ENCODE measurements at regions not wholly inside any gene's neighbourhood (a gene's known extent, or its start where the extent isn't known, plus 50 kb on each side); places are given as distances from the start of the nearest gene placed in this dataset.
"Not testable (repeated sequence)": the region's sequence is repeated elsewhere in the genome, so short reads cannot be mapped to it uniquely, and the experiment has no call there.

DNA sequence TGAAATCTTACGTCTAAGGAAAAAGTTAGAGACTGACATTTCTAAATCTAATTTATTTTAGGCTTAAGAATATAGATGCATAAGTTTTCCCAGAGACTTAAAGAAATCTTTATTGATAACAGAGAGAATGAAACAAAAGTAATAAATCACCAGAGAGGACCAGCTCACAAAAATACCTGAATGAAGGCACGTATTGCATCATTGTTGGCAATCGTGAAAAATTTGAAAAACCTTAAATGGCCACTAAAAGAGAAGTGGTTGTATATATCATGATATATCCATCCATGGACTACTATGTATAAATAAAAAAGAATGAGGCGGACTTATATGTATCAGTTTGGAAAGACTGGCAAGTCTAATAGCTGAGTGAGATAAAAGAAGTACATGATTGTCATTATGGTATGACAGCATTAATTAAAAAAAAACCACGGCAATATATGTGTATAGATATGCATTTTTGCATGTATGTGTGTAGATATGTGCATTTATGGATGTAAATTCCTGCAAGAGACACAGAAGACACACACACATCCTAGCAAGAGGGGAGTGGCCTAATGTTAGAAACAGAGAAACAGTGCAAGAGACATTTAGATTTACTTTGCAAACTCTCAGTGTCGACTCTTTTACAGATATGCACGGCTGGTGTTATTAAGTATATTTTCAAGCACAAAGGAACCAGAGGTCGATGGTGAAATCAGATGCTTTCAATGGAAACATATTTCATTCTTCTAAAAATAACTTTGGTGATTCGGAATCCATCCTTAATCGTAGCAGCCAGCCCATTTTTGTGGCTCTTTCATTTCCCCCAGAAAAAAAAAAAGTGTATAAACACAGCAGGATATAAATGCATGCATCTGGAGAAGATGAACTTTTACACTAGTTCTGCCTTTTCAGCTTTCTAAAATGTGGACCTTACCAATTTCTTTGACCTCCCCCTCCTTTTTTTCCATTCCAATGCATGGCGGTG lies 156.1 kb upstream of the SALL4 start:
- peak; percentile 77 for DNase-seq (ENCODE audit: low spot score)

DNA sequence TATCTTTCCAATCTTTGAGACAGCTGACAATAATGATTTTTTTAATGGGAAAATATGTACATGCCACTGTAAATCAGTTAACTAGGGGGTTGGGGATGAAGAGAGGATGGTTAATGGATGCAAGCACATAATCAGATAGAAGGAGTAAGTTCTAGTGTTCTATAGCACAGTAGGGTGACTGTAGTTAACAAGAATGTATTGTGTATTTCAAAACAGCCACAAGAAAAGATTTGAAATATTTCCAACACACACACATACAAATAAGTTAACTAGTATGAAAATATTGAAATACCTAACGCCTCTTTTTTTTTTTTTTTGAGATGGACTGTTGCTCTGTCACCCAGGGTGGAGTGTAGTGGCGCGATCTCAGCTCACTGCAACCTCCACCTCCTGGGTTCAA lies 153.4 kb upstream of the SALL4 start:
- no peak for DNase-seq (ENCODE audit: low spot score)

GRCh38 chr20:51953731-51954340 lies 151.5 kb upstream of the SALL4 start:
- no peak for DNase-seq (ENCODE audit: low spot score)

GRCh38 chr20:51950926-51951325 lies 148.6 kb upstream of the SALL4 start:
- no peak for DNase-seq (ENCODE audit: low spot score)

GRCh38 chr20:51946586-51946985 lies 144.3 kb upstream of the SALL4 start:
- no peak for DNase-seq (ENCODE audit: low spot score)

DNA sequence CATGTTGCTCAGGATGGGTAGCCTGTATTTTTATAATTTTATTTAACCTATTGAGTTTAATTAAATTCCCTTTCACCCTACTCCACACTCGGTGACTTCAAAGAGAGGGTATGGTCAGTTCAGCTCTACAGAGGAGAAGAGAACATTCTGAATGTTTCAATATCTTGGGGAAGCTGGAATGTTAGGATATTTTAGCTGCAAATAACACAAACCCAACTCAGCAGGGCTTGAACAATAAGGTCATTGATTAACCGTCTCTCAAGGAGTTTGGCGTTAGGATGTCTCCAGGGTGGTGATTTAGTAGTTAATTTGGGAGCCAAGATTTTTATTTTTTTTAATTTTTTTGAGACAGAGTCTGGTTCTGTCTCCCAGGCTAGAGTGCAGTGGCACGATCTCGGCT lies 143.6 kb upstream of the SALL4 start:
- no peak for DNase-seq (ENCODE audit: low spot score)

DNA sequence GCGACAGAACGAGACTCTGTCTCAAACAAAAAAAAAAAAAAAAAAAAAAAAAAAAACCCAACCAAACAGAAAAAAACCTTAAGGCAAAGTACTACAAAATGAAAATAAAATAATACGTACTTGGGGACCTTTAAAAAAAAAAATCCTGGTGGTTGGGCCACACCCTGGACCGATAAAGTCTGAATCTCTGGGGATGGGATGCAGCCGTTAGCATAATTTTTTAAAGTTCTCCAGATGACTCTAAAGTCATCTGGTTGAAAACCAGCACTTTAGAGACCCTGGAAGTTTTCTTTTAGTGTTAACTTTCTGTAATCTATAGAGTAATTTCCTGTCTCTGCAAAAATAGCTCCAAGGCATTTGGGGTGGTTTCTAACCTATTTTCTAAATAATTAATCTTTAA lies 142.9 kb upstream of the SALL4 start:
- DNase-seq (ENCODE audit: low spot score), result no peak

DNA sequence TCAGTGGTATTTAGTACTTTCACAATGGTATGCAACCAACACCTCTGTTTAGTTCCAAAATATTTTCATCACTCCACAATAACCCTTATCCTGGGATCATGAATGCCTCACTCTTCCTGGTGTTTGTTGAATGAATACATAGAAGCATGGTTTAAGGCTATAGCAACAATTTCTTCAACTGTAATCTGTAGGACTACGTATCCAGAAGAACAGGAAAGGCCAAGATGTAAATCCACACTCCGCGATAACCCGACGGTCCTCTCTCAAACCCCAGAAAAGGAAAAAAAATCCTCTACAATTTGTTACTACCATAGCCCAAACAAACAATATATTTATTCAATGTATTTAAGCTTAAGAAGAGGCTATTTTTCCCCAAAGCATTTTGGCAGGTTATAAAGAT lies 141.4 kb upstream of the SALL4 start:
- no peak for DNase-seq (ENCODE audit: low spot score)

DNA sequence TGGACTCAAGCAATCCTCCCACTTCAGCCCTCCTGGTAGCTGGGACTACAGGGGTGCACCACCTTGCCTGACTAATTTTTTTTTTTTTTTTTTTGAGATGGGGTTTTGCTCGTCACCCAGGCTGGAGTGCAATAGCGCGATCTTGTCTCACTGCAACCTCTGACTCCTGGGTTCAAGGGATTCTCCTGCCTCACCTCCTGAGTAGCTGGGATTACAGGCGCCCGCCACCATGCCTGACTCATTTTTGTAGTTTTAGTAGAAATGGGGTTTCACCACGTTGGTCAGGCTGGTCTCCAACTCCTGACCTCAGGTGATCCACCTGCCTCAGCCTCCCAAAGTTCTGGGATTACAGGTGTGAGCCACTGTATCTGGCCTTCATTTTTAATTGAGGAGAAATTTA lies 141.0 kb upstream of the SALL4 start:
- DNase-seq (ENCODE audit: low spot score), result not testable (repeated sequence)

- no peak for DNase-seq (ENCODE audit: low spot score)
Observed at GRCh38 chr20:51941503-51941902, 139.2 kb upstream of the SALL4 start.

- no peak for DNase-seq (ENCODE audit: low spot score)
Observed at GRCh38 chr20:51939259-51939585, 136.9 kb upstream of the SALL4 start.

DNA sequence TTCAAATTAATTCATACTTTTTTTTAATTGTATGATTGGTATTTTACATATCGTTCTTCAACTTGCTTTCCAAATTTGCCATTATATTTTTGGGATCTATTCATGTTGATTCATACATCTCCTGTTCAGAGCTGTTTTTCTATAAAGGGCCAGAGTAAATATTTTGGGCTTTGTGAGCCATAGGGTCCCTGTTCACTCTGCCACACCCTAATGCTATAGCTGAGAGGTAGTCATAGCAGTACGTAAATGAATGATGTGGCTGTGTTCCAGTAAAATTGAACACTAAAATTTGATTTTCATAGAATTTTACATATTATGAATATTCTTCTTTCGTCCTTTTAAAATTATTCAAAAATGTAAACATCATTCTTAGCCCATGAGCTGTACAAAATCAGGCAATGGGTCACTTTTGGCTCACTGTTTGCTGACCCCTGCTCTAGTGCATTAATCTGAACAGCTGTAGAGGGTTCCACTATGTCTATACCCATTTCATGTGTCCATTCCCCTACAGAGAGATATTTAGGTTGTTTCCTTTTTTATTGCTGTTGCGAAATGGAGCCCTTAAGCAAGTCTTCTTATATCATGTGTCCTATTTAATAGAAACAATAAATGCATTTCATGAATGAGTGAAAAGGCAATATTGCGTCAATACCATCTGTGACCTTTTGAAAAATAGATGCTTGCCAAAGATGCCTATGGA lies 136.4 kb upstream of the SALL4 start:
- DNase-seq (ENCODE audit: low spot score), result no peak

DNA sequence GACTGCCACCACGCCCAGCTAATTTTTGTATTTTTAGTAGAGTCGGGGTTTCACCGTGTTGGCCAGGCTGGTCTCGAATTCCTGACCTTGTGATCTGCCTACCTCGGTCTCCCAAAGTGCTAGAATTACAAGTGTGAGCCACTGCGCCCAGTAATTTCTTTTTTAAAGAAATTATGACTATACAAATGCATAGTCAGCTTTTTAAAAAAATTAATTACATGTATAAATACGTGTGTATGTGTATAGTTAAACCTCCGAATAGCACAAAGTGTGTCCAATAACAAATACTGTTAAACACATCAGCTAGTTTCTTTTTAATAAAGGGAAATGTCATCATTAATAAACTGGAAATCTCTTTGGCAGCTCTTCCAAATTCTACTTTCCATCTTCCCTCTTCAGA lies 135.5 kb upstream of the SALL4 start:
- DNase-seq (ENCODE audit: low spot score), result no peak

DNA sequence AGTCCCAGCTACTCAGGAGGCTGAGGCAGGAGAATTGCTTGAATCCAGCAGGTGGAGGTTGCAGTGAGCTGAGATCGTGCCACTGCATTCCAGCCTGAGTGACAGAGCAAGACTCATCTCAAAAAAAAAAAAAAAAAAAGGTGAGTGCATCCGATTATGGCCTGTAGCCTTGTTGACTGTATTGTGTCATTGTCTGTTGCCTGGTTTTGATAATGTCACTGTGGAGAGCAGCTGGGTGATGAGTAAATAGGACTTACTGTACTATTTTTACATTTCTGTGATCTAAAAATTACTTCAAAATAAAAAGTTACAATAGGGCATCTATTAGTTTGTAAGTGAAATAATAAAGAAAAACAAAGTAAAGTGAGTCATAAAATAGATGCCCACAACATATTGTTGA lies 134.1 kb upstream of the SALL4 start:
- DNase-seq (ENCODE audit: low spot score), result no peak

DNA sequence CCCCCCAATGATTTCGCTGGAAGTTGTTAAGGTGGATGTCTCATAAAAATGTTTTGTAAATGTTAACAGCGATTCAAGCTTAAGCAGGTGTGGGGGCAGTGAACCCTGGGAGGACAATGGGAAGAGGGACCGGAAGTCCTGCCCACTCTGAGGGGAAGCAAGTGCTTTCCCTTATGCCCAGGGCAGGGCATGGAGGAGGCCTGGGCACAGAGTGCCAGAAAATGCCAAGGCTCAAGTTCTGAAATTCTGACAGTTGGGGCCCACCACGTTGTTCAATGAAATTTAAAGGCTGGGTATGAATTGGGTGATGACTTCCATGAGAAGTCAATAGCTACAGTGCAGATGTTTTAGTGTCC lies 132.7 kb upstream of the SALL4 start:
- DNase-seq (ENCODE audit: low spot score), result no peak

DNA sequence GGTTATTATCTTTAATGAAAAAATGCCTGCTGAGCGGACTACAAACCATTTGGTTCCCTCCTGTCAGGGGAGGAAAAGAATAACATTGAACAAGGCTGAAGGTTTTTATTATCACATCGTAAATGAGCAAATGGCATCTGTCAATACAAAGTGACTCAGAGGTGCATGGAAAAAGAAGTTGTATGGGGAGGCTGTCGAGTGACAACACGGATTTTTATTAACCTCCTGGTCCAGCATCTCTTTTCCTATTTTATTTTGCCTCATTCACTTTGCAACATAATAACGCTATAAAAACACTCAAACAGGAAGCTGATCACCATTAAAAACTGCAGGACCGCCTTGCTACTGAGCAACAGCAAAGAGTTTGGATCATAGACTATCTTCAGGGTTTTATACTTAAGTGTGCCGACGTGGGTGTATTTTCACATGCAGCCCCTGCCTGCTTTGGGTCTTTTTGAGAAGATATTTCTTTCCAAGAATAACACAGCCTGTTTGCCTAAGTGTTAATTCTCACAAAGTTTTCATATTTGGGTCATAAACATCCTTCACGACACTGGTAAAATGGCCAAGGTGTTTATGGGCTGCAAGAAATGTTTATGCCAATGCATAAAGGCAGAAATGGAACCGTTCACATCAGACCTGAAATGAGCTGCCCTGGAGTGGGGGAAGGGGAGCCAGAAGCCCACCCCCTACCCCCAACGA lies 132.1 kb upstream of the SALL4 start:
- DNase-seq (ENCODE audit: low spot score), result no peak

DNA sequence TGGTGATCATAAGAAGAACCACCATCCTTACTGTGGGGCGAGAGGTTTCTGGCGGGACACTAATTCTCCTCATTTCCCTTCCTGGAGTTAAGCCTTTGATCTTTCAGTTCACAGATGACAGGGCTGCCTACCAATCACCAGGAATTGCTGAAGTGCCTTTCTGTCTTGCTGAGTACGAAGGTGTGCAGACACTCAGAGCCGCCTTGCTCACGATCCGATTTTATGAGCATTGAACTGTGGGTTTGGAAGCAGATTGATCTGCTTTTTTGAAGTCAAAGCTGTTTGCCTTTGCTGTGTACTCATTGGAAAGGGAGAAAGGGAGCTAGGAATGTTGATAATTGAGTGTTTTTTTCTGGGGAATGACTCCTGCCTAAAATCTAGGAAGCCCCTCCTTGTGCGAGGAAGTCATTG lies 129.1 kb upstream of the SALL4 start:
- no peak for DNase-seq (ENCODE audit: low spot score)

DNA sequence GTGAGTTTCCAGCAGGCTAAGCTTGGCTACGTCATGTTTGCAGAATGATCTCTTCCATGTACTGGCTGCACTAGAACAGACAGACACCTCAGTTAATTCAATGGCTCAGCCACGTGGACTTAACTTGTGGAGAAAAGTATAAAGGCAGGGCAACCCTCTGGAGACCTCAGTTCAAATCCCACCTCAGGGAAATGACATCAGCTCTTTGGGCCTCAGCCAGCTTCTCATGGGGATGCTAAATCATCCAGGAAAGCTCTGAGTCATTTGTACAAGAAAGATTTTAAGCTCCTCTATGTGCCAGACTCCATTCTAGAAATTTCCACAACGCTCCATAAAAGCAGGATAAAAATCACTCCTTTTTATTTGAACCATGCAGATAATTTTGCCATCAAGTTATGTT lies 128.5 kb upstream of the SALL4 start:
- peak; percentile 96 for DNase-seq (ENCODE audit: low spot score)

- no peak for DNase-seq (ENCODE audit: low spot score)
Observed at GRCh38 chr20:51928931-51929330, 126.6 kb upstream of the SALL4 start.

DNA sequence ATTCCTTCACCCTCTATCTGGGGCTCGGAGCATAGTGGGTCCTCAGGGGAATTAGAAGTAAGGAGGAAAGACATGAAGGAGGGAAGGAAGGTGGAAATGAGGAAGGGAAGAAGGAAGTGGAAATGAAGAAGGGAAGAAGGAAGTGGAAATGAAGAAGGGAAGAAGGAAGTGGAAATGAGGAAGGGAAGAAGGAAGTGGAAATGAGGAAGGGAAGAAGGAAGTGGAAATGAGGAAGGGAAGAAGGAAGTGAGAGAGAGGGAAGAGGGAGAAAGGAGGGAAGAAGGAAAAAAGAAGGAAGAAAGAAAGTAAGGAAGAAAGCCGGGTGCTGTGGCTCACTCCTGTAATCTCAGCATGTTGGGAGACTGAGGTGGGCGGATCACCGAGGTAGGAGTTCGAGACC lies 125.6 kb upstream of the SALL4 start:
- DNase-seq (ENCODE audit: low spot score), result not testable (repeated sequence)

GRCh38 chr20:51926670-51927305 lies 124.5 kb upstream of the SALL4 start:
- no peak for DNase-seq (ENCODE audit: low spot score)

DNA sequence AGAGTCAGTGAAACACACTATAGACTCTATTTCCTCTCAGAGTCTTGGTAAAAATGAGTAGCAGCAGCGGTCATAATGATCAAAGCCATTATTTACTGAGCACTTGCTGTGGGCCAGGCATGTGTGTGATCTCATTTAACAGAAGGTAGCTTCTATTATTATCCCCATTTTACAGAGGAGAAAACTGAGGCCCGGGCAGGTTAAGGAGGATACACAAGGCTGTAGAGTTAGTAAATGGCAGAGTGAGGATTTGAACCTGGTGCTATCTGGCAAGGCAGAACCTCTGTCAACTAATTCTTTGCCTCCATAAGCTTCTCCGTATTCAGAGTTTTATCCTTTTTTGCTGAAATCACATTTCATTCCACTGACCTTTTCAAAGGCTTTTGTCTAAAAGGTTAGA lies 122.2 kb upstream of the SALL4 start:
- DNase-seq (ENCODE audit: low spot score), result no peak
